Stimulated activated CD4-positive, alpha-beta T cell treated with anti-CD3 and anti-CD28 coated beads, Interleukin-2, amount 100 ng/mL, for 48 hours (primary cell): ENCODE measurements at regions not wholly inside any gene's neighbourhood (a gene's known extent, or its start where the extent isn't known, plus 50 kb on each side); places are given as distances from the start of the nearest gene placed in this dataset.
"Not testable (repeated sequence)": the region's sequence is repeated elsewhere in the genome, so short reads cannot be mapped to it uniquely, and the experiment has no call there.

Source experiments
- DNase-seq, 2 donors: peaks; one replicate each; pipeline ENCODE4 v3.0.0-alpha.2; 2020

DNA sequence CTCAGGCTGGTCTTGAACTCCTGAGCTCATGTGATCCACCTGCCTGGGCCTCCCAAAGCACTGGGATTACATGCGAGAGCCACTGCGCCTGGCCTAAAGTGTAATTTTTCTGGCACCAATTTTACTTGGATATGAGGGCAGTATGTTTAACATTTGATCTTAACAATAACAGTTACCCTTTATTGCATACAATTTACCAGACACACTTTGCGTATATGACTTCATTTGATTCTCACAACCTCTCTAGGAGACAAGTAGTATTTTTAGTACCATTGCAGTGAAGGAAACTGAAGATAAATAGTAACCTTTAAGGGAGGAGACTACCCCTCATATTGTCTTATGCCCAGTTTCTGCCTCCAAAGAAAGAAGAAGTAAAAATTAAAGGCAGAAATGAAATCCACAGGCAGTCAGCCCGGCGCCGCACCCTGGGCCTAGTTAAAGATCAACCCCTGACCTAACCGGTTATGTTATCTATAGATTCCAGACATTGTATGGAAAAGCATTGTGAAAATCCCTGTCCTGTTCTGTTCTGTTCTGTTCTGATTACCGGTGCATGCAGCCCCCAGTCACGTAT, 54.0 kb downstream of the CYP26A1 start:
- DNase-seq: not testable (repeated sequence)

DNA sequence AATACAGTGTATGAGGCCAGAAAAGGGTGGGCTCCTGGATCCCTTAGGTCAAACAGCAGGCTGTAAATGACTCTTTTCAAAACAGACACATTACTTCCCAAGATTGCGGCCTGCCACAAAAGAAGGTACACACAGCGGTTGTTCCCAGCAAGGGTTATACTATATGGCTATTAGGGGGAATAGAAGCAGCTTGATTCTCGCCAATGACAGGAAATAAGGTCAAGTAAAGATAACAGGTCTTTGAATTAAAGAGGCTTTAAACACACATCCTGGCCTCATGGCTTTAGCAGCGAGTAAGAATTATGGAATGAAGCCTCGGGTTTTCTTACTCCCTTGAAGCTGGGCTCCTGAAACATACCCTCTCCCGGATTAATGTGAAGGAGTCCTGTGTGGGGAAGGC, 58.3 kb downstream of the CYP26A1 start:
- DNase-seq: no peak

DNA sequence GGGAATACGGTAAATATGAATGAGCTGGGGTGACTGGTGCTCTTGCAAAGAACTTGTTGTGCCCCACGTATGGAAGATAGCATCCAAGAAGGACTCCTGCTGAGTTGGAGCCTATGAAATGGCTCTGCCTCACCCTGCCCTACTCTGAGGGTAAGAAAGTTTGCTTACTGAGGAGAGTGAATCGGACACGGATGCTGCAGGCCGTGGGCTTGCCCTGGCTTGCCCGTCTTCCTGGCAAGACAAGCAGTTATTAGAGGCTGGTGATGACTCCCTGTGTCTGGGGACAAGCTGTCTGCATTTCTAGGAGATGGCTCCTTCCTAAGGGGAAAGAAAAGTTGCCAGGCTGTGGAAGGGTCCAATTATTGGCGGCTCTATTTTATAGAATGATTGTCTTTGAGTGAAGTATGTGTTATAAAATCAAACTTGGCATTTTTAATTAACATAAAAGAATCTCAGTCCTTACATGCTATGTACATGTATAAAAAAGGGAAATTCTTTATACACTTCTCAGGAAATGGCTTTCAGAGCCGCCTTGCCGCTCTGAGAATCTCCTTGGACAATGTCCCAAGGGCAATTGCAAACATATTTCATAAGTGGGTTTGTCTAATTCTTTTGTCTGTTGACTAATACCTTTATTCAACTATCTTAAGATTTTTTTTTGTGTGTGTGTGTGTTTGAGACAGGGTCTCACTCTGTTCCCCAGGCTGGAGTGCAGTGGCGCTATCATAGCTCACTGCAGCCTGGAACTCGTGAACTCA, 64.6 kb downstream of the CYP26A1 start:
- no peak for DNase-seq

- no peak for DNase-seq
Measured at GRCh38 chr10:93139059-93139655, 65.5 kb downstream of the CYP26A1 start.

GRCh38 chr10:93142534-93142933, 68.8 kb downstream of the CYP26A1 start:
- DNase-seq: no peak

- no peak for DNase-seq
Measured at GRCh38 chr10:93143281-93143680, 69.6 kb downstream of the CYP26A1 start.

- DNase-seq: no peak
Measured at GRCh38 chr10:93146336-93146735, 72.6 kb downstream of the CYP26A1 start.

DNA sequence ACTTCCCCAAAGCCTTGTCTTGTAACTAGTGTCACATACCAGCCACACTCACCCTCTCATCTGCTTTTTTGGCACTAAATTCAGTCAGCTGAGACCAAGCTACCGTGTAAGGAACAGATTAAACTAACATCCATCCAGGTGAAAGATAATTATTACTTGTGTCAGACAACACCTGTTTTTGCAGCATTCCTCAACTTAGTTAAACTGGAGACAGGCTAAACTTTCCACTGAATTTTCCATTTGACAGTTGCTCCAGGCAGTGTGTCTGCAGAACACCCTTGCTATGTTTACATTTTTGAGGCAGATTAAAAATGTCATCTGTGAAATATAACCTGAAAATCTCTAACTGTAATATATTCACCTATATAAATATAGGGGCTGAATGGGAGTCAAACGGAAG, 73.6 kb downstream of the CYP26A1 start:
- DNase-seq: no peak

- DNase-seq: no peak
Measured at GRCh38 chr10:93148476-93148875, 74.8 kb downstream of the CYP26A1 start.

GRCh38 chr10:93149761-93150160, 76.1 kb downstream of the CYP26A1 start:
- DNase-seq: no peak

DNA sequence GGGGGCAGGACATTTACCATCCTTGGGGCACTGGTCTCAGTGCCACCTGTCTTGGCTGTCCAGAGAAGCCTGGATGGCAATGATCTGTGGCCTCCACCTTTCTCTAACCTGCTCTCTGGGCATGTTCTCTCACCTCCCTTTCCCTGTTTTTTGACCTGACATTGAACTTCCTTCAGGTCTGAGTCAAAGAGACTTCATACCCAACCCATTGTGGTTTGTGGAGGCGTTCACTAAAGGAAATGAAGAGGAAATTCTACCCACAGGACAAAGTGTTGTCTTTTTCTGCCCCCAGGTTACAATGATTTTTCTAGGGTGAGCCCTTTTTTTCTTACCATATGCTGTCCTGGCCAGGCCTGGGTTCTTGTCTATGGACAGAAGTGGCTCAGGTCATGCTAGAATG, 76.6 kb downstream of the CYP26A1 start:
- DNase-seq: peak in 1 of 2 donors; percentile 1

GRCh38 chr10:93150990-93151547, 77.4 kb downstream of the CYP26A1 start:
- no peak for DNase-seq

GRCh38 chr10:93152136-93152535, 78.4 kb downstream of the CYP26A1 start:
- DNase-seq: no peak

GRCh38 chr10:93154531-93154930, 80.8 kb downstream of the CYP26A1 start:
- DNase-seq: no peak

DNA sequence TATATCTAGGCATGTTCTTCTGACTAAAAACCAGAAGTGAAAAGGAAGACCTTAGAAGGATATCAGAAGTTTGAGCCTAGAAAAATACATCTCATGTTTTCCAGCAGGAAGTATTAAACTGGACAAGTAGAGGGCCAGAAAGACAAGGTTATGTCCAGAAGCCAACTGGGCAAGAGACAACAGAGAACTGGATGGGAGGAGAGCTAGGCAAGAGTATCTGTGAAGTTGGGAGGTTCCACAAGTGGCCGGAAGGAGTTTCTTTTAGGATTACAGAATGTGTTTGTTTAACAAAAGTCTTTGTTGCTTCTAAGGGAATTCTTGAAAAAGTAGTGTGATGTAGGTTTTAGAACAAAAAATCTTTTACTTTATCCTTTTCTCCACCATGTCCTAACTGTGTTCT, 86.4 kb downstream of the CYP26A1 start:
- DNase-seq: no peak

- no peak for DNase-seq
Measured at GRCh38 chr10:93160829-93161228, 87.1 kb downstream of the CYP26A1 start.

DNA sequence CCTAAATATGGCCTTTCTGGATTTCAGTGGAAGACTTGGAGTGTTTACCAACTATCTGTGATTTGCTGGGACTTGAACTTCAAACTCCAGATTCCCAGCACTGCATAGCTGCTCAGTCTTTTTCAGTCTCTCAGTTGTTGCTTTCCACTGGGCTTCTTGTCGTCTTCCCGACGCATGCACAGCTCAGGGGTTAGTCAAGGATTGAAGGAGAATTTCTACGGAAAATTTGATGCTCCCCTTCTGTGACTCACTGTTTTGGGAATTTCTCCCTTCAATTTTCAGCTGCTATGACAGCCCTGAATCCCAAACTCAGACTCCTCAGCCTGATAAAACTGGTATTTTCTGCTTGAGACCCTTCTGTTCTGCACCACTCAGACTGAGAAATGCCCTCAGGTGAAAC, 91.7 kb downstream of the CYP26A1 start:
- DNase-seq: no peak

- no peak for DNase-seq
Measured at GRCh38 chr10:93166134-93166533, 92.4 kb downstream of the CYP26A1 start.

DNA sequence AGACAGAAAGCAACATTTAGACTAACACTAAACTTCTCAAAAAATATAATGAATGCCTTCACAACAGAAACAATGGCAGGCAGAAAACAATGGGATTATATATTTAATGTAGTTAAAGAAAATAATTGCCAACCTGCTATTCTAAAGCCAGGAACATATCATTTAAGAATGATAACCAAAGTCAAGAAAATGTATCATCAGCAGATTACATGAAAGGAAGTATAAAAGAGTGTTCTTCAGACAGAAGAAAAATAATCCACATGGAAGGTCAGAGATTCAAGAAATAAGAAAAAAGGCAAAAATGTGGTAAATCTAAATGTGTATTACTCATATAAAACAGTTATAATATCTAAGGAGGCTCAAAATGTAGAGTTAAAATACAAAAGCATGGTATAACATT, 98.1 kb downstream of the CYP26A1 start:
- DNase-seq: no peak

DNA sequence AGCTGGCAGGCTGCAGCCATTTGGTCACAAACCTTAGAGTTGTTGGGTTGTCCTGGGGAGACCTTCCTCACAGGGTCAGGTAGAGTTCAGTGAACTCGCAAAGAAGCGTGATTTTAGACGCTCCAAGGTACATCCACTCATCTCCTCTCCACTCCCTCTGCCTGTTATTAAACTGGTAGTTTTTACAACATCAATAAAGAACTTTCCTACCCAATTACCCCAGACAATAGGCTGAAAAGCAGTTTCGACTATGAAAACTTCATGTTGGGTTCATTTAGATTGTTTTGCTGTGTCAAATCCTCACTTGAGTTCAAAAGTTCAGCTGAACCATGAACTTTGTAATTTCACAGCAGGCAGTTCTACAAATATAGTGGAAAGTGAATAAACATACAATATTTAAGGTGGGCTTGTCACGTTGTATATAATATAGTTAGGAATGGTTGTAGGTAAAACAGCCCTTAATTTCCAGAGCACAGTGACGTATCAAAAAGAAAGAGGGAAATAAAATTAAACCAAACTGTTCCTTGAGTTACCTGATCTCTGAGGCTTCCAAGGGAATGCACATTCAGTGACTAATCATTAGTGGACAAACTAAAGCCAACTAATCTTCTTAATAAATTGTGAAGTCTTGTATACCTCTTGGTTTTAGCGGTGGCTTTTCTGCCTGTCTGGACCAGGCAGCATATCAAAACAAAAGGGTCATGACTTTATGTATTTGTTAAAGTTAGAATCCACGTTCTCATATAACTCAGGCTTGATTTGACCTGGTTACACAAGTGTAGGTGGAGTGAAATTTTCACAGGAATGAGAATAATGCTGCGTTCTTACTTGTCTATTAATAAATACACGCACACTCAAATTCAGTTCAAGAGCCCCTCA, 100.5 kb downstream of the CYP26A1 start:
- DNase-seq: no peak

DNA sequence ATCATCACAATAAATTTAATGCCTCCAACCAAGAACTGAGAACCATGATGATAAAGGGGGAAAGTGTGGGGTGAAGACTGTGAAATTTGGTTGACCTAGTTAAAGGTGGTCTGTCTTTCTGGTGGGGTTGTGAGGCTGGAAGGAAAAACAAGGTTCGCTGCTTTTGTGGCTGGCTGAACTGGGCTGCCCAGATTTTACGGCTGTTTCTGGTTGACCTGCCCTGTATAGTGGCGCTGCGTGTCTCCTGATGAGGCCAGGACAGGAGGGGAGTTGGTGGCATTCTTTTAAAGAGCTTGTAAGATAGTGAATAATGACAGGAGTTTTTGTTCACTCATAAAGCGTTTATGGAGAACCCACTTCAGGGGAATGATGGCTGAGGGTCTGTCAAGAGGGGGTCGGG, 101.8 kb downstream of the CYP26A1 start:
- DNase-seq: no peak

DNA sequence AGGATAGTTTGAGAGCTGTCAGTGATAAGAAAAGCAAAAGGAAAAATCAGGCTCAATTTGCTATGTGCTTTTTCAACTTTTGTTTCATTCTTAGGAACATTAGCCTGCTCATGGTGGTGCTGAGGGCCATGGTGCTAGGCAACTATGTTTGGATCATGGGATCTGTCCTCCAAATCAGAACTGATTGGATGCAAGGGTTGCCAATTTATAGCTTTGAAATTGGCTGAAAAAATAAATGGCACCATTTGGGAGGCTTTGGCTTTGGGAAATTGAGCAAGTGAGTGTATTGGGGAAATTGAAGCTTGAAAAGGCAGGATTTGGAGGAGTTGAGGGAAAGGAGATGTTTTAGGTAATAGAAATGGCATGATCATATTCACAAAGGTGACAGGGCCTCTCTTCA, 103.8 kb downstream of the CYP26A1 start:
- no peak for DNase-seq

- no peak for DNase-seq
Measured at GRCh38 chr10:93178226-93178625, 104.5 kb downstream of the CYP26A1 start.
